ENCODE measurements at regions not wholly inside any gene's neighbourhood (a gene's known extent, or its start where the extent isn't known, plus 50 kb on each side); places are given as distances from the start of the nearest gene placed in this dataset.

DNA sequence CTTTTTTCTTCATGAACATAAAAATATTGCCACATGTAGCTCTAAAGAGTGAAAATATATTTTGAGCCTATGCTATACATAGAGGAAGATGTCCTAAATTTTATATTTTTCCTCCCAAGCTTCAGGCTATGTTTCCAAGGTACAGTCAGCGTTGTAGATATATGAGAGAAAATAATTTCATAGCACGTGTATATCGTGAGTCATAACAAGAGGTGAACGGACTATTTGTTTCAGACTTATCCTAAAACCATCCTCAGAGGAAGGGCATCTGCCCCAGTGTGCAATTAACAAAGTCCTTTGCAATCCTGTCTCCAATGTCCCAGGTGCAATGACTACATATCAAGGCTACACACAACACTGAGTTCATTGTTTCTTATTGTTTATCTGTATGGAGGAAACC is 177.3 kb upstream of the ARRDC4 start:
- Histone ChIP-seq H3K4me3 (ENCODE audit: low read depth, low read length) (no peak overlapping the region), H3K36me3 (ENCODE audit: control insufficient read depth, insufficient read depth, low read length) (no peaks in the 10 kb centered on the region), H3K27me3 (ENCODE audit: control insufficient read depth, insufficient read depth, low read length) (no peaks in the 10 kb centered on the region), H3K4me1 (ENCODE audit: control insufficient read depth, insufficient read depth, low read length) (no peaks in the 10 kb centered on the region), H3K9me3 (ENCODE audit: control insufficient read depth, insufficient read depth, low read length) (no peaks in the 10 kb centered on the region), H3K9ac (ENCODE audit: low read depth, low read length) (no peak overlapping the region)

- Histone ChIP-seq H3K27me3 (ENCODE audit: control insufficient read depth, insufficient read depth, low read length) (no peaks in the 10 kb centered on the region), H3K4me1 (ENCODE audit: control insufficient read depth, insufficient read depth, low read length) (no peaks in the 10 kb centered on the region), H3K4me3 (ENCODE audit: low read depth, low read length) (no peak overlapping the region), H3K36me3 (ENCODE audit: control insufficient read depth, insufficient read depth, low read length) (no peaks in the 10 kb centered on the region), H3K9me3 (ENCODE audit: control insufficient read depth, insufficient read depth, low read length) (no peaks in the 10 kb centered on the region), H3K9ac (ENCODE audit: low read depth, low read length) (no peak overlapping the region)
Measured at GRCh38 chr15:97786741-97787140, 173.8 kb upstream of the ARRDC4 start.

DNA sequence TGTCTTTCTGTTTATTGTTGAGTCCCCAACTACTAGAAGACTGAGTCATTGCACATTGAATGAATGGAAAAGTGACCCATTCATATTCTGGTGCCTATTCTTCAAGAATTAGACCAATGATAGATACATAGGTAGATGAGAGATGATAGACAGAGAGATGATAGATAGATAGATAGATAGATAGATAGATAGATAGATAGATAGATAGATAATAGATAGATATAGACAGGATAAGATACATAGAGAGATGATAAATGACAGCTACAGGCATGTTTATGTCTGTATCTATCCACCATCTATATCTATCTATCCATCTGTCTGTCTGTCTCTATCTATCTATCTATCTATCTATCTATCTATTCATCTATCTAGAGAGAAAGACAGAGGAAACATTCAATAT is 170.3 kb upstream of the ARRDC4 start:
- H3K9me3 ChIP-seq (ENCODE audit: control insufficient read depth, insufficient read depth, low read length): no peaks in the 10 kb centered on the region
- no peaks in the 10 kb centered on the region for H3K27me3 ChIP-seq (ENCODE audit: control insufficient read depth, insufficient read depth, low read length)
- no peak overlapping the region for H3K9ac ChIP-seq (ENCODE audit: low read depth, low read length)
- no peak overlapping the region for H3K4me3 ChIP-seq (ENCODE audit: low read depth, low read length)
- H3K36me3 ChIP-seq (ENCODE audit: control insufficient read depth, insufficient read depth, low read length): no peaks in the 10 kb centered on the region
- H3K4me1 ChIP-seq (ENCODE audit: control insufficient read depth, insufficient read depth, low read length): no peaks in the 10 kb centered on the region

DNA sequence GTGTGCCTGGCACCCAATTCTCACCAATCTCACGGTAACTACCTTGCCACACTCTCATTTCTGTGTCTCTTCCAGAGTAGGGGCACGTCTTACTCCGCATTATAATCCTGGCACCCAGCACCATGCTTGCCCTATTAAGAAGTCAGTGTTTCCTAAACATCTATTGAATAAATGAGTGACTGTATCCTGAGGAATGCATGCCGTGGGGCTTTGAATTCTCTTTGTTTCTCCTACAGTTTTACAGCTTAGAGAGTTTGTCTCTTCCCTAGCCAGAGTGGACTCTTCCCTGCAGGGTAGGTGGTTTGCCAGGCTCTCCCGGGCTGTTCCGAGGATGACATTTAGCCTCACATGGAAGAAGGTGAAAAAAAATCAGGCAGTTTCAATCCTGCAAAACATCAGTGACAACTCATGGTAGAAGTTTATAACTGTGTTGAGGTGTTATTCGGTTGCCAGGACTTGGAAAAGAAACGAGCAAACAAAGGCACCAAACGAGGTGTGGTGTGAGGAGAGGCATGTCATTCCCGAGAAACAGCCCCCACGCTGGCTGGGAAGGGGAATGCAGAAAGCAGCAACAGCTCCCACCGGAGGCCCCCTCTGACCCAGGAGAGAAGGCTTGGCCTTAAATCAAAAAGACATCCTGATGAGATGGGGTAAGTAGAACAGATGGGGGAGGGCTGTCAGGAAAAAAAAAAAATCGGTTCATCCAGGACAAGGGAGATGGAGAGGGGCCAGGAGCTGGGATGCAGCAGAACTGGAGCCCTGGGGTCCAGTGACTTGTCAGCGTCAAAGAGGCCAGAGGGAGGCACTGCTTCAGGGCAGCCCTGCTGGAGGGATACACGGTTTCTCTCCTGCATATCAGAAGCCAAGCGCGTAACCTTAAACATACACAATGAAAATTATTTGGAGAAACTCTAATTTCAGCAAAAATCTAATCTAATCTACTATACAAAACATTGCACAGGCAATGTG is 168.4 kb upstream of the ARRDC4 start:
- H3K36me3 ChIP-seq (ENCODE audit: control insufficient read depth, insufficient read depth, low read length): no peaks in the 10 kb centered on the region
- H3K4me1 ChIP-seq (ENCODE audit: control insufficient read depth, insufficient read depth, low read length): no peaks in the 10 kb centered on the region
- no peak overlapping the region for H3K4me3 ChIP-seq (ENCODE audit: low read depth, low read length)
- H3K9ac ChIP-seq (ENCODE audit: low read depth, low read length): no peak overlapping the region
- no peaks in the 10 kb centered on the region for H3K27me3 ChIP-seq (ENCODE audit: control insufficient read depth, insufficient read depth, low read length)
- H3K9me3 ChIP-seq (ENCODE audit: control insufficient read depth, insufficient read depth, low read length): no peaks in the 10 kb centered on the region

DNA sequence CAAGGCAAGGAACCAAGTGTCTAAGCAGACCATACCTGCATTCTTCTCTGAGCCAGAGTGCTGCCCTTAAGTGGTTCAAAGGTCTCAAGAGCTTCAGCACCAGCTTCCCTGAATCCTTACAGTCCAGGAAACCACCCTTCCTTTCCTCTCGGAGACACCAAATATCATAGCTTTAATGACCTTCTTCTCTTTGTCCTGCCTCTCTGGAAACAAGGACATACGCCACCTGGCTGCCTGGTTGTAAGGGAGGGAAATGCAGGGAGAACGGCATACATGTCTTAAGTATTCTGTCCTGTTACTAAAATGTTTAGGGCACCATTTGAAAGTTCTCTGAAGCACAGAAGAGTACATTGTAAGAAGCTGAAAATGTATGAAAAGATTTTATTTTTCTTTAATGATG is 155.6 kb upstream of the ARRDC4 start:
- Histone ChIP-seq H3K9me3 (ENCODE audit: control insufficient read depth, insufficient read depth, low read length) (no peaks in the 10 kb centered on the region), H3K9ac (ENCODE audit: low read depth, low read length) (no peak overlapping the region), H3K36me3 (ENCODE audit: control insufficient read depth, insufficient read depth, low read length) (no peaks in the 10 kb centered on the region), H3K4me1 (ENCODE audit: control insufficient read depth, insufficient read depth, low read length) (no peaks in the 10 kb centered on the region), H3K4me3 (ENCODE audit: low read depth, low read length) (no peak overlapping the region), H3K27me3 (ENCODE audit: control insufficient read depth, insufficient read depth, low read length) (no peaks in the 10 kb centered on the region)

- H3K27me3 ChIP-seq (ENCODE audit: control insufficient read depth, insufficient read depth, low read length): no peaks in the 10 kb centered on the region
- H3K9me3 ChIP-seq (ENCODE audit: control insufficient read depth, insufficient read depth, low read length): no peaks in the 10 kb centered on the region
- H3K9ac ChIP-seq (ENCODE audit: low read depth, low read length): no peak overlapping the region
- H3K36me3 ChIP-seq (ENCODE audit: control insufficient read depth, insufficient read depth, low read length): no peaks in the 10 kb centered on the region
- H3K4me3 ChIP-seq (ENCODE audit: low read depth, low read length): no peak overlapping the region
- no peaks in the 10 kb centered on the region for H3K4me1 ChIP-seq (ENCODE audit: control insufficient read depth, insufficient read depth, low read length)
Measured at GRCh38 chr15:97806766-97807165, 153.7 kb upstream of the ARRDC4 start.

DNA sequence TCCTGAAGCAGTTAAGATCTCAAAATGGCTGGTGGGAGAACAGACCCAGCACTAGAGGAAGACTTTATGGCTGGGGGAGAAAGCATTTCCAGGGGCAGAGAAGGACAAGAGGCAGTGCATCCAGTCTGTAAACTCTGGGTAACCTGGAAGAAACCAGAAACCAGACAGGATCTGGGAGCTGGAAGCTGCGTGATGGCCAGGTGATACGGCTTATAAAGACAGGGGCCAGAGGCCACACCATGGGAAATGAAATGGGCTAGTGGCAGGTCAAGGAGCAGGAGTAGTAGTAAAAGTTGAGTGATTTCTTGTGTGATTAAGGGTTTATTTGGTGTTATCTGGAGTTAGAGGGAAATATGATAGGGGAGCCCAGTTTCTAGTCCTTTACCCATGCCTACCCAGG is 144.7 kb upstream of the ARRDC4 start:
- Histone ChIP-seq H3K4me3 (ENCODE audit: low read depth, low read length) (no peak overlapping the region), H3K27me3 (ENCODE audit: control insufficient read depth, insufficient read depth, low read length) (no peaks in the 10 kb centered on the region), H3K4me1 (ENCODE audit: control insufficient read depth, insufficient read depth, low read length) (no peaks in the 10 kb centered on the region), H3K9ac (ENCODE audit: low read depth, low read length) (no peak overlapping the region), H3K9me3 (ENCODE audit: control insufficient read depth, insufficient read depth, low read length) (no peaks in the 10 kb centered on the region), H3K36me3 (ENCODE audit: control insufficient read depth, insufficient read depth, low read length) (no peaks in the 10 kb centered on the region)

GRCh38 chr15:97817276-97817890 is 143.1 kb upstream of the ARRDC4 start:
- Histone ChIP-seq H3K9me3 (ENCODE audit: control insufficient read depth, insufficient read depth, low read length) (no peaks in the 10 kb centered on the region), H3K27me3 (ENCODE audit: control insufficient read depth, insufficient read depth, low read length) (no peaks in the 10 kb centered on the region), H3K4me3 (ENCODE audit: low read depth, low read length) (no peak overlapping the region), H3K4me1 (ENCODE audit: control insufficient read depth, insufficient read depth, low read length) (no peaks in the 10 kb centered on the region), H3K36me3 (ENCODE audit: control insufficient read depth, insufficient read depth, low read length) (no peaks in the 10 kb centered on the region), H3K9ac (ENCODE audit: low read depth, low read length) (no peak overlapping the region)

- no peak overlapping the region for H3K9ac ChIP-seq (ENCODE audit: low read depth, low read length)
- H3K36me3 ChIP-seq (ENCODE audit: control insufficient read depth, insufficient read depth, low read length): no peaks in the 10 kb centered on the region
- H3K9me3 ChIP-seq (ENCODE audit: control insufficient read depth, insufficient read depth, low read length): no peaks in the 10 kb centered on the region
- no peaks in the 10 kb centered on the region for H3K27me3 ChIP-seq (ENCODE audit: control insufficient read depth, insufficient read depth, low read length)
- H3K4me1 ChIP-seq (ENCODE audit: control insufficient read depth, insufficient read depth, low read length): no peaks in the 10 kb centered on the region
- H3K4me3 ChIP-seq (ENCODE audit: low read depth, low read length): no peak overlapping the region
Measured at GRCh38 chr15:97836003-97836402, 124.5 kb upstream of the ARRDC4 start.

DNA sequence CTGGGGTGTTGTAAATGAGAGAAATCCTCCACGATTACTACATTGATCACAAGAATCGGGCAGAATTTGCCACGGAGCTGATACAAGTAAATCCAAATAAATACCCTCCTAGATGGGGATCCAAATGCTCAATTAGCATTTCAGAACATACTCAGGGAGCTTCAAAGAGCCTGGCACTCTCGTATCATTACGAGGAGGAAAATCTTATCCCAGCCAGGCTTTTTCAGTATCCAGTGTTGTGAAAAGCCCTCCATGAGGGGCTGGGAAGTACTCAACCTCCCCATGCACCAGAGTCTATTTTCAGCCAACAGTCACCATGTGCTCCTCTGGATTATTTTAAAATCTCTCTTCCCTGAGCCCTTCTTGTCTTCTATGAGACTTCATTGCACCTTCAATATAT is 122.6 kb upstream of the ARRDC4 start:
- Histone ChIP-seq H3K36me3 (ENCODE audit: control insufficient read depth, insufficient read depth, low read length) (no peaks in the 10 kb centered on the region), H3K9me3 (ENCODE audit: control insufficient read depth, insufficient read depth, low read length) (no peaks in the 10 kb centered on the region), H3K4me3 (ENCODE audit: low read depth, low read length) (no peak overlapping the region), H3K9ac (ENCODE audit: low read depth, low read length) (no peak overlapping the region), H3K27me3 (ENCODE audit: control insufficient read depth, insufficient read depth, low read length) (no peaks in the 10 kb centered on the region), H3K4me1 (ENCODE audit: control insufficient read depth, insufficient read depth, low read length) (no peaks in the 10 kb centered on the region)

- Histone ChIP-seq H3K9ac (ENCODE audit: low read depth, low read length) (no peak overlapping the region), H3K27me3 (ENCODE audit: control insufficient read depth, insufficient read depth, low read length) (no peaks in the 10 kb centered on the region), H3K9me3 (ENCODE audit: control insufficient read depth, insufficient read depth, low read length) (no peaks in the 10 kb centered on the region), H3K36me3 (ENCODE audit: control insufficient read depth, insufficient read depth, low read length) (no peaks in the 10 kb centered on the region), H3K4me1 (ENCODE audit: control insufficient read depth, insufficient read depth, low read length) (no peaks in the 10 kb centered on the region), H3K4me3 (ENCODE audit: low read depth, low read length) (no peak overlapping the region)
Measured at GRCh38 chr15:97838606-97839210, 121.8 kb upstream of the ARRDC4 start.

DNA sequence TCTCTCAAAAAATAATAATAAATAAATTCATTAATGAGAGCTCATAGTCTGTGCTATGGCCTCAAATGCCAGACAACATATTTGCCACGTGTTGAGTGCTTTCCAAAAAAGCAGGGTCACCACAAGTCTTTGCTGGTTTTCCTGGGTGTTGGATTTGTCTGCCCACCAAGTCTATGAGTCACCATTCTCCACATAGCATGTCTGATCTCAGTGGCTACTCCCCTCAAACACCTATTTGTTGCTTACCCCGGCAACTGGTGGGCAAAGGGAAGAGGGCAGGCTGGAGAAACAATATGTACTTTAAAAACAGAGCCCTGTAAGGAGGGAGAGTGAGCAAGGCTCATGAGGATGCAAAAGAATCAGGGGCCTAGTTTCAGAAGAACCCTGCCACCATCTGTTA is 120.0 kb upstream of the ARRDC4 start:
- H3K4me1 ChIP-seq (ENCODE audit: control insufficient read depth, insufficient read depth, low read length): no peaks in the 10 kb centered on the region
- no peak overlapping the region for H3K4me3 ChIP-seq (ENCODE audit: low read depth, low read length)
- H3K9ac ChIP-seq (ENCODE audit: low read depth, low read length): no peak overlapping the region
- no peaks in the 10 kb centered on the region for H3K9me3 ChIP-seq (ENCODE audit: control insufficient read depth, insufficient read depth, low read length)
- no peaks in the 10 kb centered on the region for H3K27me3 ChIP-seq (ENCODE audit: control insufficient read depth, insufficient read depth, low read length)
- H3K36me3 ChIP-seq (ENCODE audit: control insufficient read depth, insufficient read depth, low read length): no peaks in the 10 kb centered on the region
